ENCODE measurements at regions not wholly inside any gene's neighbourhood (a gene's known extent, or its start where the extent isn't known, plus 50 kb on each side); places are given as distances from the start of the nearest gene placed in this dataset.

DNA sequence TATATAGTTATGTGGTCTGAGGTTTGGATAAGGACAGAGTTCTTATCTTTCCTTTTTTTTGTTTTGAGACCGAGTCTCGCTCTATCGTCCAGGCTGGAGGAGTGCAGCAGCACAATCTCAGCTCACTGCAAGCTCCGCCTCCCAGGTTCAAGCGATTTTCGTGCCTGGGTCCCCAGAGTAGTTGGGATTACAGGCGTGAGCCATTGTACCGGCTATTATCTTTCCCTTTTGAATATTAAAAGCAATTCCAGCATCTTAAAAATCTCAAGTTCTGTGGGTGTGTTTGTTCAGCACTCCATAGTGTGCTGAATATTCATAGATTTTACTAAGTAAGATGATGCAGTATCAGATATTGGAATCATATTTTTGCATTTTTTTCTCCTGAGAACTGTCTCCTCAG, 404.4 kb upstream of the RGS6 start:
- TF ChIP-seq, protein P1, sequence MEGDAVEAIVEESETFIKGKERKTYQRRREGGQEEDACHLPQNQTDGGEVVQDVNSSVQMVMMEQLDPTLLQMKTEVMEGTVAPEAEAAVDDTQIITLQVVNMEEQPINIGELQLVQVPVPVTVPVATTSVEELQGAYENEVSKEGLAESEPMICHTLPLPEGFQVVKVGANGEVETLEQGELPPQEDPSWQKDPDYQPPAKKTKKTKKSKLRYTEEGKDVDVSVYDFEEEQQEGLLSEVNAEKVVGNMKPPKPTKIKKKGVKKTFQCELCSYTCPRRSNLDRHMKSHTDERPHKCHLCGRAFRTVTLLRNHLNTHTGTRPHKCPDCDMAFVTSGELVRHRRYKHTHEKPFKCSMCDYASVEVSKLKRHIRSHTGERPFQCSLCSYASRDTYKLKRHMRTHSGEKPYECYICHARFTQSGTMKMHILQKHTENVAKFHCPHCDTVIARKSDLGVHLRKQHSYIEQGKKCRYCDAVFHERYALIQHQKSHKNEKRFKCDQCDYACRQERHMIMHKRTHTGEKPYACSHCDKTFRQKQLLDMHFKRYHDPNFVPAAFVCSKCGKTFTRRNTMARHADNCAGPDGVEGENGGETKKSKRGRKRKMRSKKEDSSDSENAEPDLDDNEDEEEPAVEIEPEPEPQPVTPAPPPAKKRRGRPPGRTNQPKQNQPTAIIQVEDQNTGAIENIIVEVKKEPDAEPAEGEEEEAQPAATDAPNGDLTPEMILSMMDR (IDR thresholded peaks at IDR 0.05): no peak
- TF ChIP-seq POLR2A (IDR thresholded peaks at IDR 0.05) (no peak), EP300 (IDR thresholded peaks at IDR 0.05; ENCODE audit: low read depth) (no peak), POLR2AphosphoS5 (IDR thresholded peaks at IDR 0.05) (no peak)

All from transverse colon (tissue), 4 donors.